ENCODE measurements at regions not wholly inside any gene's neighbourhood (a gene's known extent, or its start where the extent isn't known, plus 50 kb on each side); places are given as distances from the start of the nearest gene placed in this dataset.

DNA sequence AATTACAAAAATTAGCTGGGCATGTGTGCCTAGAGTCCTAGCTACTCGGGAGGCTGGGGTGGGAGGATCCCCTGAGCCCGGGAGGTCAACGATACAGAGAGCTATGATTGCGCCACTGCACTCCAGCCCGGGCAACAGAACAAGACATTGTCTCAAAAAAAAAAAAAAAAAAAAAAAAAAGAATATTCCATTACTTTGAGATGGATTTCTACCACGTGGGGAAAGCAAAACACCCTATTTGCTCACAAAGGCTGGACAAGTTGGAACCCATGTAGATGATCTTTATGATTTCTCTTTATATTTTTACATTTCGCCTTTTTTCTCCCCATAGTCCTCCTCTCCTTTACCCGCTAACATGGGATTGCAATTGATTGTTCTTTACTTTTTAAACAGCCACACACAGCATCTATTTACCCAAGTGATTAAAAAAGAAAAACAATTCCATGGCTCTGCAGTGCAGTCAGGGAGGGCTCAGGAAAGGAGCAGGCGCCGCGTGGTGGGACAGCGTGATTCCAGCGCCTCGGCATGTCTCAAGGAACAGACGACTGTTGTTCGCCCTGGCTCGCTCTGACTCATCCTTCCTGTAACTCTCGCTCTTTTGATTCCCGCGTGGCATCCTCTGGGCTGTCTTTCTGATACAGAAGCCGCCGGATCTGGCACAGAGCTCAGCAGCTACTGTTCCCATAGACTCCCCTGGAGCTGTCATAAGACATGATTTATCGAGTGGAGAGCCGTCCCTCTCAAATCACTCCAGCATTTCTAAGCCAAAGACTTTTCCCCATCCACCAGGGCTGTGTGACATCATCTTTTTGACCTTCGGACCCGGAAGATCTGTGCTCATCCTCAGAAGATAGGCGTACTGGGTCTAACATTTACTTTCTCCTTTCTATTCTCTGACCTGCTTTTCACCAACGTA is 230.4 kb upstream of the AGAP1 start:
- no peak for DNase-seq (ENCODE audit: low read depth in 2 of 2)

GRCh38 chr2:235264121-235264493 is 229.7 kb upstream of the AGAP1 start:
- no peak for DNase-seq (ENCODE audit: low read depth in 2 of 2)

GRCh38 chr2:235264512-235264911 is 229.3 kb upstream of the AGAP1 start:
- DNase-seq (ENCODE audit: low read depth in 2 of 2), result no peak

DNA sequence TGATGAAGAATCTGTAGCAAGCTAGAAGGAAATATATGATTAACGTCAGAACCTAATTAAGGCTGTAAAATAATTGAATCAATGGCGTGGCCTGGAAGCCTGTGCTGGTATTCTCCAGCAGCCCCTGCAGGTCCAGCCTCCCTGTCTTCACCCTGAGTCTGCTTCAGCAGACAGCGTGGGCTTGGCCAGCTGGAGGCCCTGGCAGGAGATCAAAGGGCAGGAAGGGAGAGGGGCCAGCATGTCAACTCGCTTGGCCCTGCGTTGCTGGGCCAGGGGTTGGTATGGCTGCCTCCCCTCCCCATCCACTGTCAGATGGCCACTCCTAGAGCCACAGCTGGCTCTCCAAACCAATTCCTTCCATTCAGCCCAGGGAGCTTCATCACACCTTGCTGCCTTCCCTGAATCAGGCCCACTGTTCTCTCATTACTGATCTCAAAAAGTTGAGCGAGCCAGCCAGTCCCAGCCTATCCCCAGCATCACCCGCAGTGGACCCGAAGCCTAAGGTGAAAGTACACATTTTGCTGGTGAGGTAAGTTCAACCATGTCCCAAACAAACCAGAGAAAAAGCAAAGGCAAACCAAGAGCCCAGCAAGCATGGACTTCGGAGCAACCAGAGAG is 228.4 kb upstream of the AGAP1 start:
- DNase-seq (ENCODE audit: low read depth in 2 of 2), result no peak

DNA sequence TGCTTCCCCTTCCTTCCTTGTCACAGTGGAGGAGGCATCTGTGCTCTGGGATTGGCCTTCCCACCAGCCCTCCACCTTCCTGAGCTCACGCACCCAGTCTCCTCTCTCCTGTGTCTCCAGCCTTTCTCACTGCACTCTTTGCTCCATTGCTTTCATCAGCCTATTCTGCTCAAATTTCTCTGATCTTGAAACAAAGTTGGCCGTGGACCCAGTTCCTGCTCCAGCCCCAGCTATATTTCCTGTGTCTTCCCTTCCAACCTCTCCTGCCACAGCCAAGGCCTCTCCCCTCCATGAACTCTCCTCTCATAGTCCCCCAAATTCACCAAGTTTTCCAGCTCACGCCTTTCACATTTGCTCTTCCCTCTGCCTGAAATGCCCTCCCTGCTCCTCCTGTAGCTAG is 226.6 kb upstream of the AGAP1 start:
- no peak for DNase-seq (ENCODE audit: low read depth in 2 of 2)

DNA sequence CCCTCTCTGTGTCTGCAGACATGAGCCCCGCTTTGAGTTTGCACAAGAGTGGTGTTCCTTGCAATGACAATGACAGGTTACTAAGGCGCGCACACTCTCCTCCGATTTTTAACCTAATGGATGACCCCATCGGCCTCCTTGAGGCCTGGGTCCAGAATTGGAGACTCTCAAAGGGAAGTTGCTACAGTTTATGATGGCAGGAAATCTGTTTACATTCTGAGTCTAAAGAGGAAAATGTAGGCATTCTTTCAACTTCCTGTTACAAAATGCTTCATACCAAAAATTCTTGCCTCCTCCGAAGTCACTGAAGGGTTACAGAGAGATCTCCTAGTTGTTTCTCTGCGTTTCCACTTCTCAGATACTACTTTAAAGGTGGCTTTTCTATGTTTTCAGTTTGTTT is 225.3 kb upstream of the AGAP1 start:
- no peak for DNase-seq (ENCODE audit: low read depth in 2 of 2)

DNA sequence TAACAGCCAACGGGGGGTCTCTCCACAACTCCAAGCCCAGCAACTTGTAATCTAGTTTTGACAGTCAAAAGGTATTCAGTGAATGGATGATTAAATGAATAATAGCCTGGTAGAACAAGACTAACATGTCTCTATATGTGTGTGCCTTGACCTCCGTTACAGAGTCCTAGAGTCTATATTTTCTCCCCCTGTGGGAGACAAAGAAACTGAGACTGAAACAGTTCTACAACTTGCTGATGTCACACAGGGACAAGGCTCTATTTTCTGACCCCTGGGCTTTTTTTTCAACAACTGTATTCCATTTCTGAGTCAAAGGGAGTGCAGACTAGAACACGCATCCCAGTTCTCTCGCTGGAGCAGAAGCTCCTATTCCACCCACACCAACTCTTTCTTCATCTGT is 223.6 kb upstream of the AGAP1 start:
- no peak for DNase-seq (ENCODE audit: low read depth in 2 of 2)

DNA sequence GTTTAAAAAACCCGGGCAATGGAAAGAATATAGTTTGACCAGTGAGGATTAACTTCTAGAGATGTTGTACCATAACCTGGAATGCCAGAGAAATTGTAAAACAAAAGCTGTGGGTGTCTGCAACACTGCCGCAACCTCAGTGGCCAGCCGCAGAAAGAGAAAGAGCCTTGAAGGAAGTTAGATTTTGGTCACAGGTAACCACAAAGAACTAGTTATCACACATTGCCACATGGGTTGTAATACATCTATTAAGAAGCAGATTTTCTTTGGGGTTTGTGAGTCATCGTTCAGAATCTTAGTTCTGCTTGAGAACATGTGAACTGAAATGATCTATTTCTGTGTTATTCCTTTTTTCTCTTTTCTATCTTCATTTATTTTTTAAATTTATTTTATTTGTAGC is 222.9 kb upstream of the AGAP1 start:
- DNase-seq (ENCODE audit: low read depth in 2 of 2), result peak; percentile 27 to 54

DNA sequence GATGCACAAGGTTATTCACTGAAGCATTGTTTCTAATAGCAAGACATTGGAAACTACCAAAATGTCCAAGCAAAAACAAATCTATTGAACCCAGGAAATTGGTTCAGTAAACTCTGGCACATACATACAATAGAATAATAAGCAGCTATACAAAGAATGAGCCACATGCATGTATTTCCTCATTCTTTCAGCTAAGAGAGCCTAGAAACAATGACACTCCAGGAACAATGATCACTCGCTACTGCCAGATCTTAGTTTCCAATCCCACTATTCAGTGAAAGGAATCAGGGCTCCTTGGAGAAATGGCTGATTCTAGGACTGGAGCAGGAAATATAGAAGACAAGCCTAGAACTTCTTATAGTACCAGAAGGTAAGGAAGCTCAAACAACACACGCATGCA is 221.9 kb upstream of the AGAP1 start:
- no peak for DNase-seq (ENCODE audit: low read depth in 2 of 2)

DNA sequence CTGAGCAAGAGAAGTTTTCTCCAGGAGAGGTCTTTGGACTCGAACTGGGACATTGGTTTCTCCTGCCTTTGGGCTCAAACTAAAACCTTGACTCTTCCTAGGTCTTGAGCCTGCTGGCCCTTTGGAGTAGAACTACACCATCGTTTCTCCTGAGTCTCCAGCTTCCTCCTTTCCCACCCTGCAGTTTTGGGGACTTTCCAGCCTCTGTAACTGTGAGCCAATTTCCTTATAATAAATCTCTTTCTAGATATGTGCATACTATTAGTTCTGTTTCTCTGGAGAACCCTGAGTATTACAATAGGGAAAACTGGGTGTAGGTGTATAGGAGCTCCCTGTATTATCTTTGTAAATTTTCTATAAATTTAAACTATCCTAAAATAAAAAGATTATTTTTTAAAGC is 219.8 kb upstream of the AGAP1 start:
- DNase-seq (ENCODE audit: low read depth in 2 of 2), result no peak

- DNase-seq (ENCODE audit: low read depth in 2 of 2), result no peak
Observed at GRCh38 chr2:235277485-235277884, 216.4 kb upstream of the AGAP1 start.

DNA sequence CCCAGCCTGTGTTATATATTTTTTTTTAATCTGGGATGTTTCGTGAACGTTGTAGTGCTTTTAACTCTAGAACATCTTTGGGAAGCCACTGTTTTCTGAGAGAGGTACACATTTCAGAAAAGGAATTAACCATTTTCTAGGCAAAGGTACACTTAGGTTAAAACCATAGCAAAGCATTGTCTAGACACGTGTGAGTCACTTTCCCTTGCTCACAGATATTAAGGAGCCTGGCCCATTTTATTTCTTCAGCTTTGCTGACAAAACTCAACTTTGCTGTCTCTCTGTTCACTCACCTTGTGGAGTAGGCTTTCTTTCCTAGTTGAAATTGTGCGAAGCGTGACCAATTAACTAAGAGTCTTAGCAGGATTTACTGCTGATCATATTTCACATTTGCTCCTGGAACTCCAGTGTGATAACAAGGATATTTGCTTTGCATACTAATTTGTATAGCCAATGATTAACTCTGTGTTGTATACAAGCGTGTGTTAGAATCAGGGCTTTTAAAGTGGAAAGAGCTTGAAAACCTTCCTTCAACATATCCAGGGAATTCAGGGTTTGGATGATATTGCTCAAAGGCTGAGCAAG is 215.0 kb upstream of the AGAP1 start:
- DNase-seq (ENCODE audit: low read depth in 2 of 2), result no peak

DNA sequence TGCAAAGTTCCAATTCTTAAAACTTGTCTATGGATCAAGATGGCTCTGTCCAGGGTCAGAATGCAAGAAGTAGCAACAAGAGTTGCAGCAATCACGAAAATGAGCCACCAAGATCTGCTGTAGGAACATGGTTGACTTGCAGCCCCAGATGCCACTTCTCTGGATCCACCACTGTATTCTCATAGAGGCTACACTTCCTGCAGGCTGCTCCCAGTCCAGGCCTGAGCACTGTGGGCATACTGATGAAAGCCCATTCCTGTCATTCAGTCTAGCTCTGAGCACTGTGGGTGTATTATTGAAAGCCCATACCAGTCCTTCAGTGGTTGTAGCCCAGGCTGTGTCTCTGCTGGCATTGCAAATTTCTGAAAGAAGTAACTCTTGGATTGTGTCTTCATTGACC is 213.9 kb upstream of the AGAP1 start:
- DNase-seq (ENCODE audit: low read depth in 2 of 2), result no peak

- DNase-seq (ENCODE audit: low read depth in 2 of 2), result no peak
Observed at GRCh38 chr2:235283246-235283645, 210.6 kb upstream of the AGAP1 start.

GRCh38 chr2:235286622-235287374 is 207.0 kb upstream of the AGAP1 start:
- DNase-seq (ENCODE audit: low read depth in 2 of 2), result no peak

DNA sequence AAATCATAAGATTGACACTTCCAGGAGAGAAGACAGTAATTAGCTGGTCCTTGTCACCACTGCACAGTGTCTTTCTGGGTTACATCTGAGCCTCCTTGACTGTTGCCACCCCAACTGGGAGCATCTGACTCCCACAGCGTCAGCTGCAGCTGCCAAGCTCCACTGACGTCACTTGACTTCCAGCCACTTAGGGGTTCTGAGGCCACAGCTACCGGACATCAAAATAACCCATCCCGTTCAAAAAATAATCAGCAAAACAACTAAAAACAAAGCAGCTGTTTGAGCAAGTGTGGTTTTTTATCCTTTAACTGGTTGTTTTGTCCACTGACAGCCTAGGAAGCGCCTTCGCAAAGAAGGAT is 206.5 kb upstream of the AGAP1 start:
- no peak for DNase-seq (ENCODE audit: low read depth in 2 of 2)

- no peak for DNase-seq (ENCODE audit: low read depth in 2 of 2)
Observed at GRCh38 chr2:235291461-235291860, 202.4 kb upstream of the AGAP1 start.

- DNase-seq (ENCODE audit: low read depth in 2 of 2), result no peak
Observed at GRCh38 chr2:235293061-235293460, 200.8 kb upstream of the AGAP1 start.

GRCh38 chr2:235295831-235296230 is 198.0 kb upstream of the AGAP1 start:
- no peak for DNase-seq (ENCODE audit: low read depth in 2 of 2)

- no peak for DNase-seq (ENCODE audit: low read depth in 2 of 2)
Observed at GRCh38 chr2:235300368-235301201, 193.3 kb upstream of the AGAP1 start.
